HG02571 (cell line): ENCODE measurements at regions not wholly inside any gene's neighbourhood (a gene's known extent, or its start where the extent isn't known, plus 50 kb on each side); places are given as distances from the start of the nearest gene placed in this dataset.
"Not testable (repeated sequence)": the region's sequence is repeated elsewhere in the genome, so short reads cannot be mapped to it uniquely, and the experiment has no call there.

ENCODE experiments used
- ATAC-seq: cut with Tn5 transposase; IDR thresholded peaks from one replicate; pipeline ENCODE4 v1.9.1; 2021; ENCODE audit warnings: mild to moderate bottlenecking, moderate library complexity; ENCODE audit not compliant: unreplicated experiment

- ATAC-seq: peak; percentile 89
These were observed 219.6 kb downstream of the ETAA1 start for GRCh38 chr2:67616749-67617148.

- no peak for ATAC-seq
These were observed 222.1 kb downstream of the ETAA1 start for GRCh38 chr2:67619204-67619603.

GRCh38 chr2:67623741-67624140, 226.6 kb downstream of the ETAA1 start:
- not testable (repeated sequence) for ATAC-seq

GRCh38 chr2:67625178-67625577, 228.0 kb downstream of the ETAA1 start:
- no peak for ATAC-seq

- no peak for ATAC-seq
These were observed 228.8 kb downstream of the ETAA1 start for GRCh38 chr2:67625690-67626475.

GRCh38 chr2:67626656-67627055, 229.5 kb downstream of the ETAA1 start:
- no peak for ATAC-seq

DNA sequence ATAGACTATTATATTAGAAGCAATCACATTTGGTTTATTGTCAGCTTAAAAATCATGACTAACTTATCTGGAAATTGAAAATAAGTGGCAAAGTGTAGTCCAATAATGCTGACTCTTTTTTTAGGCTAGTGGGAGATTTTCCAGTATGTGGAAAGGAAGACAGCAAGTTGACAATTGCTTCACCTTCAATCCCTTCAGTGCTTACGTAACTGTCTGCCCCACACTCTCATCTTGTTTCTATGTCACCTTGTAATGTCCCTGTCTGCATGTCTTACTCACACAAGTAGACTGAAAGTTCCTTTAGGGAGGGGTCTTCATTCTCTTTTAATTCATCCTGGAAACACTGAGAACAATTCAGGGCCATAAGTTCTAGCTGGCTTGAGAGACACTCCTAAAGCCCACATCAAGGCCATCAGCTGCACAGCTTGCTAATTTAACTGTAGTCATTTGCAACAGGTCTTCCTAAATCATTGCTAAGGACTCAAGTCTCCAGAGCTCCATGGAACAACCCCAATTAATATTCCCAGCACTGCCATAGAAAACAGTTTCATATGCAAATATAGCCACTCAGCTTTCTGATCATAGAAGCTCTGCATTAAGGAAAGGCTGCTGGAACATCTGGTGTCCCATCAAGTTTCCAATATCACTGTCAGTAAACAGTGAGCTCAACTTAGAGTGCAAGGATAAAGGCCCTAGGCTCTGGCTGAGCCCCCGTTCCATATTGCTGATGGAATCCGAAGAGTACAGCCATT, 230.5 kb downstream of the ETAA1 start:
- ATAC-seq: no peak

GRCh38 chr2:67628892-67629291, 231.8 kb downstream of the ETAA1 start:
- no peak for ATAC-seq

DNA sequence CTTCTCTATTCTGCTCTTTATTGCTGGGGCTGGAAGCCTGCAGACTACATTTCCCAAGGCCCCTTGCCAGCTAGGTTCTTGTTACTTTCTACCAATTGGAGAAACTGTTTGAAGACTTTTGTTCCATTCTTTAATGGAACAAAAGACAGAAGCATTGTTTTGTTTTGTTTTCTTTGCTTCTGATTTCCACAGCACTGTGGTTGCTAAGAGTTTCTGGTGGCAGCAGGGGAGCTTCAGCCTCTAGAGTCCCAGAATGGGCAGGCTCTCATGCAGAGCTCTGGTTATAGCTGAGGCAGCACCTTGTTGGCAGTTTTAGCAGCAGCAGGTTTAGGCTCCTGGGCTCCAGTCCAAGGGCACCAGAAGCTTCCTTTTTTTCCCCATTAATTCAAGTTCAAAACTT, 234.3 kb downstream of the ETAA1 start:
- no peak for ATAC-seq

GRCh38 chr2:67633212-67633856, 236.2 kb downstream of the ETAA1 start:
- no peak for ATAC-seq

DNA sequence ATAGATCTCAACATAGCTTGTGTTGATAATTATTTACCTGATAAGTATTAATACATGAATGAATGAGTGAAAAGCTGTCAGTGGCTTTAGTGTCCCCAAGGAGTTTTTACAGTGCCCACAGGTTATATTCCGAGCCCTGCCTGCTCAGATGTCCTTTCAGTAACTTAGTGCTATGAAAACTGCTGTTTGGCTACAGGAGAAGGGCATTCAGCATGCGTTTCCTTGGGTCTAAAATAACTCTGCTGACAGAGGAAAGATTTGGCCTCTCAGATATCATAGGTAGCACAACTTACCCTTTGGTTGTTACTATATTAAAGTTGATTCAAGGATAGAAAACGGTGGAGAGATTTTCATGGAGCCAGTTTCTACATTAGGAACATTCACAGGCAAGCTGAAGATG, 241.0 kb downstream of the ETAA1 start:
- no peak for ATAC-seq

DNA sequence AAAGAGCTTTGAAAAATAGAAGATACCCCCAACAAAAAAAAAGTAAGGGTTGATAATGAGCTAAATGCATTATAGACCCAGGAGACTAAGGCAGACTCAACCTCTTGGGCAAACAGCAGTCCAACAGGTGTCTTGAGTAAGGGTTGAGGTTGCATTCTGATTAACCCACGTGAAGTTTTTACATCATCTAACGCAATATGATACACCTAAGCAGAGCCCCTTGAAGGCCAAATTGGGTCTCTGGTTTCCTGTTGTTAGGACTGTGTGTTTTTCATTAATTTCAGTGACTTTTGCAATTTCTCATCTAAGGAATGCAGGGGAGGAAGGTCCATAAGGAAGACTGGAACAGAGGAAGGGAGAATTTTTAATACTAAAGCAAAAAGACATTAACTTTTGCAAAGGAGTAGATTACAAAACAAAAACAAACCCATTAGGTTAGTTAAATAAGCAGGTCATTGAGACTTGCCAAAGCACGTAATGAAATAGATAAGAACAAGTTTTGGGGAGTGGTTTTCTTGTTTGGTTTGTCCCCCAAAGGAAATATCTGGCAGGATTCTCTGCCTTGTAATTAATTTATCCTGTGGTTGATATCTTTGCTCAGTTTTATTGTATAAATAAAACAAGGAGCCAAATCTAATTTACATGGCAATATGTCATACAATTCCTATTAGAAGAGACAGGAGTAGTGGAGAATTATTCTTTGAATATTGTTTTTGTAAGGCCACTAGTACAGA, 244.3 kb downstream of the ETAA1 start:
- ATAC-seq: no peak

GRCh38 chr2:67642046-67642382, 244.9 kb downstream of the ETAA1 start:
- no peak for ATAC-seq

DNA sequence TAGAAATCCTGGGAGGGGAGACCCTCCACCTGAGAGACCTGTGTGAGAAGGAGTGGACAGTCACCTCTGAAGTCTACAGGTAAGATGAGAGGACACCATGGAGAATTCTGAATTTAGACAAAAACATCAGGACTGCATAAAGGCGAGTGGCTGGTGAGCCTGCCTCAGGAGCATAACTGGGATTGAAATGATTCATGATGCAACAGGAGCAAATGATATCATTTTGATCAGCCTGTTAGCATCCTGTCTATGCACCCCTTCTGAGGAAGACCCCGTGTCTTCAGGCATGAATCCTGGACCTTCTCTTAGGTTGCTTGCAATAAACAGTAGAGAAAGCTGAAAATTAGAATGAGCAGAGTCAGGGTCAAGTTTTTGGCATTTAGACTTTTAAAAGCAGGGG, 245.8 kb downstream of the ETAA1 start:
- no peak for ATAC-seq

DNA sequence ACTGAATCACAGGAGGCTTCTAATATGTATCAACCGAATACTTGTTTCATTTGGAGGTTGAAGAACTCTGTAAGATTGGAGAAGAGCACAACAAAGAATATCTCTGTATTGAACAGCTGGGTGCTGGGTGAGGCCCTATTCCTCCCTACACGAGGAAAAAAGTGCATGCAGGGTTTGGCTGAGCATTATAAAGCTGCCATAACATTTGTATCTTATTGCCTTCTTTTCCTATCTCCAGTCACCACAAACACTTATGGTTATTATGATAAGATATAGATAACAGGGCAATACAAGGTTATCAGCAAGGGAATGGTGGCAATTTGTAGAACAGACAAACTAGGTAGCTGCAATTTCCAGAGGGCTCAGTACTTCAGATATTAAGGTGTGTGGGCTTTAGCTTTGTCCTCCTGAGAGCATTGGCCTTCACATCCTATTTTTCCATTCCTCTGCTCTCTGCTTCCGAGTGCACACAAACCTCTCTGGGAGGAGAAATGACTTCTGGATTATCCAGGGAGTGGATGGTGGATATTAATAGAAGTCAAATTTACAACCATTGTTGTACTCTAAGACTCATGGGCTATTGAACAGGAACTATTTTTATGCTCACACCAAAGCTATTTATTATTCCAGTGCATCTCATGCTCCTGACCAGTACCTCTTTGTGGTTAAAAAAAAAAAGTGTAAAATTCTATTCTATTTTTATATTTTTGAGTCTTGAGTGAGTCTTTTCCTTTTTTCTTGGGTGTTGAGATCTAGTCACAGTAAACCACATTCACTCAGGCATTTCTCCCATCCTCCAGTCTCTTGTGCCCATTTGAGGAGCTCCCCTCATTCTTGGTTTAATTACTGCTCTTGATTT, 248.4 kb downstream of the ETAA1 start:
- no peak for ATAC-seq

- no peak for ATAC-seq
These were observed 249.7 kb downstream of the ETAA1 start for GRCh38 chr2:67646714-67647333.

GRCh38 chr2:67649331-67650261, 252.5 kb downstream of the ETAA1 start:
- no peak for ATAC-seq

GRCh38 chr2:67650291-67651133, 253.4 kb downstream of the ETAA1 start:
- no peak for ATAC-seq
